PC-3 (cell line): ENCODE measurements at regions not wholly inside any gene's neighbourhood (a gene's known extent, or its start where the extent isn't known, plus 50 kb on each side); places are given as distances from the start of the nearest gene placed in this dataset.

Experiments
- ATAC-seq: fragments of 200-7000 bp; cut with Tn5 transposase; 2 replicates; pipeline ENCODE4 v1.9.1; 2020; ENCODE audit warnings: mild to moderate bottlenecking, moderate library complexity
- BruUV-seq: library from RNA; stranded (reverse); fragments of 400-500 nt; replicated peaks from 2 replicates; lab custom pipeline; 2021; lab: Mats Ljungman, UMichigan
- CTCF ChIA-PET: fragments of 300-600 bp; sonication (Branson Sonifier 250); formaldehyde crosslinking; loops from one replicate; lab custom pipeline; 2022; ENCODE audit warnings: antibody characterized with exemption; lab: Charles Lee
- POLR2A ChIA-PET: fragments of 300-600 bp; sonication (Branson Sonifier 250); formaldehyde crosslinking; loops from one replicate; lab custom pipeline; 2022; ENCODE audit warnings: antibody characterized with exemption; ENCODE audit not compliant: unreplicated experiment; lab: Charles Lee
- DNase-seq: peaks from one replicate; pipeline ENCODE4 v3.0.0-alpha.2; 2015
- H2AFZ ChIP-seq: fragments of 300-600 bp; sonication (generic); 2 replicates; pipeline ENCODE4 v1.6.0; 2016; ENCODE audit warnings: antibody characterized with exemption, low read length
- H3F3A ChIP-seq: fragments of 300-600 bp; sonication (generic); one replicate; pipeline ENCODE4 v1.6.0; 2017; ENCODE audit warnings: antibody characterized with exemption, low read length, control low read depth, mild to moderate bottlenecking; ENCODE audit not compliant: unreplicated experiment
- H3K27ac ChIP-seq: fragments of 300-600 bp; sonication (generic); 2 replicates; pipeline ENCODE4 v1.5.1; 2016; ENCODE audit warnings: mild to moderate bottlenecking, low read length
- H3K27me3 ChIP-seq: fragments of 300-600 bp; sonication (generic); 2 replicates; pipeline ENCODE4 v1.6.1; 2016; ENCODE audit warnings: low read length, mixed read lengths
- H3K36me3 ChIP-seq: fragments of 300-600 bp; sonication (generic); 2 replicates; pipeline ENCODE4 v1.6.1; 2016; ENCODE audit warnings: low read depth, mixed run types, low read length, mixed read lengths
- H3K4me1 ChIP-seq: fragments of 300-600 bp; sonication (generic); 2 replicates; pipeline ENCODE4 v1.5.1; 2016; ENCODE audit warnings: low read length; ENCODE audit not compliant: insufficient read depth
- H3K4me2 ChIP-seq: fragments of 300-600 bp; sonication (generic); 2 replicates; pipeline ENCODE4 v1.6.0; 2016; ENCODE audit warnings: low read length
- H3K4me3 ChIP-seq: fragments of 300-600 bp; sonication (generic); 2 replicates; pipeline ENCODE4 v1.5.1; 2016; ENCODE audit warnings: mild to moderate bottlenecking, low read length, mixed read lengths
- H3K79me2 ChIP-seq: fragments of 300-600 bp; sonication (generic); 2 replicates; pipeline ENCODE4 v1.6.1; 2017; ENCODE audit warnings: low read length, mixed read lengths
- H3K9ac ChIP-seq: fragments of 300-600 bp; sonication (generic); 2 replicates; pipeline ENCODE4 v1.6.0; 2016; ENCODE audit warnings: mild to moderate bottlenecking, low read length
- H3K9me2 ChIP-seq: fragments of 300-600 bp; sonication (generic); replicated peaks from 2 replicates; pipeline ENCODE4 v1.6.1; 2016; ENCODE audit warnings: mixed run types, low read length, mixed read lengths
- H3K9me3 ChIP-seq: fragments of 300-600 bp; sonication (generic); 2 replicates; pipeline ENCODE4 v1.6.1; 2016; ENCODE audit warnings: low read length, mixed read lengths
- H4K20me1 ChIP-seq: fragments of 300-600 bp; sonication (generic); 2 replicates; pipeline ENCODE4 v1.6.1; 2016; ENCODE audit warnings: low read length, mixed read lengths
- CTCF ChIP-seq: fragments of 300-600 bp; sonication (generic); conservative IDR thresholded peaks from 2 replicates; pipeline ENCODE4 v1.5.1; 2017; ENCODE audit warnings: antibody characterized with exemption, low read depth, mild to moderate bottlenecking, low read length
- EZH2 ChIP-seq: fragments of 300-600 bp; sonication (generic); IDR thresholded peaks from one replicate; pipeline ENCODE4 v1.6.1; 2017; ENCODE audit warnings: antibody characterized with exemption, mild to moderate bottlenecking, low read length; ENCODE audit not compliant: unreplicated experiment
- EZH2phosphoT487 ChIP-seq: fragments of 300-600 bp; sonication (generic); IDR thresholded peaks from 2 replicates; pipeline ENCODE4 v1.6.1; 2018; ENCODE audit warnings: mild to moderate bottlenecking, antibody characterized with exemption, low read length, borderline replicate concordance
- intact Hi-C: fragments of 100-400 bp; cut with micrococcal nuclease; formaldehyde crosslinking; loops from 2 replicates; pipeline ENCODE4 v1.9.0; 2023

DNA sequence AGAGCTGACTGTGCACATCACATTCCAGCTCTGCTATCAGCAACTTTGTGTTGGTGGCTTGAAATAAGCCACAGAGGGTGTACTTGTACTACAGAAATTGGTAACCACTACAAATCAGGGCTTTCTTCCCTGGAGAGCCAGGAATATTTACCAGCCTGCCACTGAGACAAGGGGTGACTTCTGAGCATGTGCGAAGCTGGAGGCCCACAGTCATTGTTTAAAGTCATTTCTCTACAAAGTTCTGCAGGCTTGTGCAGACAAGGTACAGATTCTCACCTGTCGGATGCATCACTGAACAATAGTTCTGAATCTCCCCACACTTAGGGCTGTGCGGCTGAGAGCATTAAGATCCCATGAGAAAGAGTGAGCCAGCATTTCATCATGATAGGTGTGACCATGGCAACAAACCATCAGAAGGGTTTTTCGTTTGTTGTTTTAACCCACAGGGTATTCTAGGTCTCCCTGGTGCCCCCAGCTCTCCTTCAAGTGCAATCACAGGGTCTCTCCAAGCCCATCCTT is 292.8 kb downstream of the CDC5L start:
- H4K20me1 ChIP-seq = no peaks in the 10 kb centered on the region
- no peak overlapping the region for H3K4me3 ChIP-seq
- H3F3A ChIP-seq = peaks cover 11% of the 10 kb centered on the region
- DNase-seq = no peak
- intact Hi-C loops = no loop called here
- H2AFZ ChIP-seq = no peak overlapping the region
- no peak for TF ChIP-seq EZH2phosphoT487
- TF ChIP-seq EZH2 = no peak
- no peak for TF ChIP-seq CTCF
- H3K9me3 ChIP-seq = no peaks in the 10 kb centered on the region
- H3K27ac ChIP-seq = no peak overlapping the region
- peaks cover 19% of the 10 kb centered on the region for H3K4me1 ChIP-seq
- H3K36me3 ChIP-seq = no peaks in the 10 kb centered on the region
- no peaks in the 10 kb centered on the region for H3K79me2 ChIP-seq
- CTCF ChIA-PET = no interaction called here
- POLR2A ChIA-PET = no interaction called here
- H3K9me2 ChIP-seq = no peaks in the 10 kb centered on the region
- BruUV-seq = no TSS peak
- H3K4me2 ChIP-seq = no peak overlapping the region
- H3K9ac ChIP-seq = no peak overlapping the region
- no peaks in the 10 kb centered on the region for H3K27me3 ChIP-seq
- no peak for ATAC-seq

GRCh38 chr6:44681761-44682160 is 294.3 kb downstream of the CDC5L start:
- no peak overlapping the region for H3K9ac ChIP-seq
- H3K4me2 ChIP-seq = no peak overlapping the region
- H4K20me1 ChIP-seq = no peaks in the 10 kb centered on the region
- no peaks in the 10 kb centered on the region for H3K9me2 ChIP-seq
- DNase-seq (no peak), ATAC-seq (no peak)
- H2AFZ ChIP-seq = no peak overlapping the region
- no peaks in the 10 kb centered on the region for H3K36me3 ChIP-seq
- no peaks in the 10 kb centered on the region for H3K27me3 ChIP-seq
- peaks cover 6% of the 10 kb centered on the region for H3K4me1 ChIP-seq
- H3K79me2 ChIP-seq = no peaks in the 10 kb centered on the region
- no peak overlapping the region for H3K4me3 ChIP-seq
- no peaks in the 10 kb centered on the region for H3K9me3 ChIP-seq
- intact Hi-C loops = no loop called here
- ChIA-PET POLR2A (no interaction called here), CTCF (no interaction called here)
- no TSS peak for BruUV-seq
- no peaks in the 10 kb centered on the region for H3F3A ChIP-seq
- TF ChIP-seq EZH2 = no peak
- TF ChIP-seq CTCF = no peak
- no peak for TF ChIP-seq EZH2phosphoT487
- H3K27ac ChIP-seq = no peak overlapping the region

DNA sequence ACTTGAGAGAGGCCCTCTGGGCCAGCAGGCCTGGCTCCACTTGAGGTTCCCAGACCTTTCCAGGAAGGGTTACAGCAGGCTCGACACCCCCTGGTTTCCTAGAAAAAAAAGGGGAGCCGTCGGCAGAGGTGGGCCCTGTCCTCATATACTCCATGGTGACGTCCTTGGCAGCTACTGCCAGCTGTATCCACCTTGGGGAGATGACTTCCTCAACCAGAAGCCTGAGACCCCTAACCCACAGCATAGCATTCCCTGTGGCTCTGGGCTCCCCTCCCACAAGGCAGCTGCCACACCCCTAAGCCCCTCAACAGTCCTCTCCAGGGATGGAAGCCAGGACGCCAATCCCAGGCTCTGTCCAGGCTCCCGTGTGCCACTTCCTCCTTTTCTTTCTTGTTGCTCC is 294.8 kb downstream of the CDC5L start:
- Histone ChIP-seq H3K4me3 (no peak overlapping the region), H4K20me1 (no peaks in the 10 kb centered on the region), H3K9ac (no peak overlapping the region), H3K9me2 (no peaks in the 10 kb centered on the region), H3K4me2 (no peak overlapping the region), H3F3A (no peaks in the 10 kb centered on the region), H3K27ac (no peak overlapping the region), H3K79me2 (no peaks in the 10 kb centered on the region), H3K4me1 (peaks cover under 1% of the 10 kb centered on the region; the same call in 1 of the 2 replicates), H2AFZ (no peak overlapping the region), H3K27me3 (no peaks in the 10 kb centered on the region), H3K36me3 (no peaks in the 10 kb centered on the region), H3K9me3 (no peaks in the 10 kb centered on the region)
- no peak for DNase-seq
- CTCF ChIA-PET = no interaction called here
- BruUV-seq = no TSS peak
- POLR2A ChIA-PET = no interaction called here
- ATAC-seq = no peak
- intact Hi-C loops = no loop called here
- TF ChIP-seq EZH2phosphoT487 (no peak), EZH2 (no peak), CTCF (no peak)
